Kidney epithelial cell (primary cell): ENCODE measurements at regions not wholly inside any gene's neighbourhood (a gene's known extent, or its start where the extent isn't known, plus 50 kb on each side); places are given as distances from the start of the nearest gene placed in this dataset.
"Not testable (repeated sequence)": the region's sequence is repeated elsewhere in the genome, so short reads cannot be mapped to it uniquely, and the experiment has no call there.

Experiments
- DNase-seq: peaks from one replicate; pipeline ENCODE4 v3.0.0-alpha.2; 2010; ENCODE audit warnings: low read depth
- H3K27me3 ChIP-seq: 2 replicates; pipeline ENCODE4 v1.6.0; 2011; ENCODE audit warnings: low read length; ENCODE audit not compliant: control insufficient read depth, insufficient read depth
- H3K36me3 ChIP-seq: 2 replicates; pipeline ENCODE4 v1.5.1; 2011; ENCODE audit warnings: low read length; ENCODE audit not compliant: control insufficient read depth, insufficient read depth
- H3K4me3 ChIP-seq: 2 replicates; pipeline ENCODE4 v1.5.1; 2011; ENCODE audit warnings: low read depth, mild to moderate bottlenecking, control low read depth, low read length
- TF ChIP-seq, protein P1 (sequence below): IDR thresholded peaks from 2 replicates; pipeline ENCODE4 v1.5.1; 2011; ENCODE audit warnings: mild to moderate bottlenecking, moderate library complexity, low read length, control low read depth, inconsistent platforms; ENCODE audit not compliant: insufficient read depth, poor library complexity, severe bottlenecking

DNA sequence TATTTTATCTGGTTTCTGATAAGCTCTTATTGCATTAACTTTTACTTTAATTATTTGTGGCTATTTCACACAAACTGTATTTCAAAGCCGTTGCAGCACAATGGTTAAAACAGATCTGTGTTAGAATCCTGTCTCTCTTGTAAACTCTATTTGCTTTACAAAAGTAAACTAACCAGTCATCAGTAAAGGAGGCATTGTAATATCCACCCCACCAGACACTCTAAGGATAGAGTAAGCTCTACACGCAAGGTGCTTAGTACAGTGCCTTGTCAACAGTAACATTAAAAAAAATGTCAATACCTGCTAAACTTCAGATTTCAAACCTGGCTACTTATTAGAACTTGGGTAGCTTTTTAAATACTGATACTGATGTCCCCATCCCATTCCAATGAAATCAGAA is 228.4 kb downstream of the RCHY1 start:
- TF ChIP-seq, protein P1, sequence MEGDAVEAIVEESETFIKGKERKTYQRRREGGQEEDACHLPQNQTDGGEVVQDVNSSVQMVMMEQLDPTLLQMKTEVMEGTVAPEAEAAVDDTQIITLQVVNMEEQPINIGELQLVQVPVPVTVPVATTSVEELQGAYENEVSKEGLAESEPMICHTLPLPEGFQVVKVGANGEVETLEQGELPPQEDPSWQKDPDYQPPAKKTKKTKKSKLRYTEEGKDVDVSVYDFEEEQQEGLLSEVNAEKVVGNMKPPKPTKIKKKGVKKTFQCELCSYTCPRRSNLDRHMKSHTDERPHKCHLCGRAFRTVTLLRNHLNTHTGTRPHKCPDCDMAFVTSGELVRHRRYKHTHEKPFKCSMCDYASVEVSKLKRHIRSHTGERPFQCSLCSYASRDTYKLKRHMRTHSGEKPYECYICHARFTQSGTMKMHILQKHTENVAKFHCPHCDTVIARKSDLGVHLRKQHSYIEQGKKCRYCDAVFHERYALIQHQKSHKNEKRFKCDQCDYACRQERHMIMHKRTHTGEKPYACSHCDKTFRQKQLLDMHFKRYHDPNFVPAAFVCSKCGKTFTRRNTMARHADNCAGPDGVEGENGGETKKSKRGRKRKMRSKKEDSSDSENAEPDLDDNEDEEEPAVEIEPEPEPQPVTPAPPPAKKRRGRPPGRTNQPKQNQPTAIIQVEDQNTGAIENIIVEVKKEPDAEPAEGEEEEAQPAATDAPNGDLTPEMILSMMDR: no peak
- Histone ChIP-seq H3K27me3 (no peaks in the 10 kb centered on the region), H3K36me3 (no peaks in the 10 kb centered on the region), H3K4me3 (no peak overlapping the region)
- no peak for DNase-seq

DNA sequence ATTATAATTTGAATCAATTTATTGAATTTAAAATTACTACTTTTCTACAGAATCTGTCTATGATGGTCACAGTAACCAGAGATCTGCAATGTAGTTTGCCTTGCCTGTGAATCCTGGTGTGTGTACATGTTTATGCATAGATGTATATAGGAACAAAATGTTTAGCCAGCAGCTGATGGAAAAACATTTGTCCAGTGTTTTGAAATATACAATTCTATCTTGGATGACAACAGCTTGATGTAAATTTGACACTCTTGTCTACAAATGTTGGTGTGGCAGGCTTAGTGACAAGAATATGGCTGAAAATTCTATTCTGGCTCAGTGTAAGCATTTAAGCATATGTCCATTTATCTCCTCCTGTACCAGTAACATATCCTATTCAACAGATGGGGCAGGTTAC is 229.4 kb downstream of the RCHY1 start:
- DNase-seq: no peak
- TF ChIP-seq, protein P1: no peak
- H3K36me3 ChIP-seq: no peaks in the 10 kb centered on the region
- no peaks in the 10 kb centered on the region for H3K27me3 ChIP-seq
- H3K4me3 ChIP-seq: no peak overlapping the region

DNA sequence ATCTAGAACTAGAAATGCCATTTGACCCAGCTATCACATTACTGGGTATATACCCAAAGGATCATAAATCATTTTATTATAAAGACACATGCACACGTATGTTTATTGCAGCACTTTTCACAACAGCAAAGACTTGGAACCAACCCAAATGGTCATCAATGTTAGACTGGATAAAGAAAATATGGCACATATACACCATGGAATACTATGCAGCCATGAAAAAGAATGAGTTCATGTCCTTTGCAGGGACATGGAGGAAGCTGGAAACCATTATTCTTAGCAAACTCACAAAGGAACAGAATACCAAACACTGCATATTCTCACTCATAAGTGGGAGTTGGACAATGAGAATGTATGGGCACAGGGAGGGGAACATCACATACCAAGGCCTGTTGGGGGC is 233.7 kb downstream of the RCHY1 start:
- not testable (repeated sequence) for H3K4me3 ChIP-seq, H3K36me3 ChIP-seq, H3K27me3 ChIP-seq, DNase-seq

DNA sequence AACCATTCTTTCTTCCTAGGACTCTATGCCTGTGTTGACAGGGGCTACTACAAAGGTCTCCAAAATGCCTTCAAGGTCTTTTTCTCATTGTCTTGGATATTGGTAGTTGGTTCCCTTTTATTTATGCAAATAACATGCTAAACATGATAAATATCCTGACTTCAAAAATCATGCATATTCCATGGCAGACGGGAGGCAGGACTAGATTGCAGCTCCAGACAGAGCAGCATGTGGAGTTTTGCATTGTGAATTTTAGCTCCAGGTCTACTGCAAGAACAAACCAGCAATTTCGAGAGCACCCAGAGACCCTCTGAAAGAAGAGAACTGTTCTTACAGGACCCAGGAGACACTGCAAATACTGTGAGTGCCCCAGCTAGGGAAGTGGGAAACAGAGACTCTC is 254.9 kb downstream of the RCHY1 start:
- no peaks in the 10 kb centered on the region for H3K36me3 ChIP-seq
- TF ChIP-seq, protein P1: no peak
- H3K4me3 ChIP-seq: no peak overlapping the region
- DNase-seq: no peak
- no peaks in the 10 kb centered on the region for H3K27me3 ChIP-seq

DNA sequence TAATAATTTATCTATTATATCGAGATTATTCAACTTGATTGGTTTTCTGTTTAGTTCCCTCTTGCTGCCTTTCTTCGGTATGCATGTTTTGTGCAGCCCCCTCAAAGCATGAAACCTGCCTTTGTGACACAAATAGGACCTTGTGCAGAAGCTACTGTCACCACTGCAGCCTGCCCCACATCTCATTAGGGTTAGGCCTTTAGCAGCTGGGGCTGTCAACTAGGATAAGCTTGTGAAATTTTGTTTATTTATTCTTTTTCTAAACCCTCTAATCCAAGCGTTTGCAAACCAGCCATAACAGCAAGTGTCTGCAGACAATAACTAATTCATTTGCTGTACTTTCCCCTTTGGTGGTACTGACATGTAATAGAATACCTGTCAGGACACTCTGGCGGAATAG is 258.9 kb downstream of the RCHY1 start:
- Histone ChIP-seq H3K27me3 (no peaks in the 10 kb centered on the region), H3K36me3 (no peaks in the 10 kb centered on the region), H3K4me3 (no peak overlapping the region)
- no peak for DNase-seq
- TF ChIP-seq, protein P1: no peak

DNA sequence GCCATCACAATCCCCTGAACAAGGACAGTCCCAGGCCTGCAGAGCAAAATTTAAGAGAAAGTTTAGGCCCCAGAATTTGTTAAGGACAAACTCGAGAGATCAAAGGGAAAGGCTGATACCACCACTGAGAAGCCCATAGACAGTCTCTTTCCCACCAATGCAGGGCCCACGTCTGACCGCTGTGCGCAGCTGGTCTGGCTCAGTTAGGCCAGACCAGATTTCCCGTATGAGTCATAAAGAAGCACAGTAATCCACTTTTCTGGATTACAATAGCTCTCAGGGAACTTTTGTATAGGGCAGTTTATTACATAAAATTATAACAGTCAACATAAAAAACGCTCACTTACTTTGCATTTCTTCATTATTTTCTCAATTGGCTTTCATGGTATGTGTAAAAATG is 259.5 kb downstream of the RCHY1 start:
- no peak for DNase-seq
- Histone ChIP-seq H3K4me3 (no peak overlapping the region), H3K36me3 (no peaks in the 10 kb centered on the region), H3K27me3 (no peaks in the 10 kb centered on the region)
- TF ChIP-seq, protein P1: no peak

DNA sequence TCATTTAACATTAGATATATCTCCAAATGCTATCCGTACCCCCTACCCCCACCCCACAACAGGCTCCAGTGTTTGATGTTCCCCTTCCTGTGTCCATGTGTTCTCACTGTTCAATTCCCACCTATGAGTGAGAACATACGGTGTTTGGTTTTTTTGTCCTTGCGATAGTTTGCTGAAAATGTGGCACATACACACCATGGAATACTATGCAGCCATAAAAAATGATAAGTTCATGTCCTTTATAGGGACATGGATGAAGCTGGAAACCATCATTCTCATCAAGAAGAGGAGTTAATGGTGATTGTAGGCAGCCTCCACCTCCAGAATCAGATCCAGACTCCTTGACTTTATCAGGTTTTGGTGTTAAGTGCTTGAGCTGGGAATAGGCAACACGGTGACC is 261.1 kb downstream of the RCHY1 start:
- H3K27me3 ChIP-seq, DNase-seq, H3K36me3 ChIP-seq, H3K4me3 ChIP-seq: not testable (repeated sequence)
